HepG2 (cell line): ENCODE measurements at regions not wholly inside any gene's neighbourhood (a gene's known extent, or its start where the extent isn't known, plus 50 kb on each side); places are given as distances from the start of the nearest gene placed in this dataset.

ENCODE experiments used
- BCL3 ChIP-seq: sonication (generic); formaldehyde crosslinking; IDR thresholded peaks from 2 replicates; pipeline ENCODE4 v1.5.1; 2020; ENCODE audit warnings: mild to moderate bottlenecking, missing genetic modification reagents, moderate library complexity
- CHD2 ChIP-seq: IDR thresholded peaks from 2 replicates; pipeline ENCODE4 v1.6.1; 2011; ENCODE audit warnings: low read depth, low read length, improper control_type of control experiment
- HDAC2 ChIP-seq: sonication (generic); formaldehyde crosslinking; IDR thresholded peaks from 2 replicates; pipeline ENCODE4 v1.4.0; 2020; ENCODE audit warnings: missing genetic modification reagents
- MAF1 ChIP-seq: sonication (generic); formaldehyde crosslinking; IDR thresholded peaks from 2 replicates; pipeline ENCODE4 v1.5.0; 2020; ENCODE audit warnings: missing genetic modification reagents, borderline replicate concordance
- SRF ChIP-seq: IDR thresholded peaks from 2 replicates; pipeline ENCODE4 v1.6.1; 2011; ENCODE audit warnings: mild to moderate bottlenecking, low read depth, low read length, moderate library complexity
- TBP ChIP-seq: sonication (generic); formaldehyde crosslinking; IDR thresholded peaks from 2 replicates; pipeline ENCODE4 v1.5.0; 2020; ENCODE audit warnings: missing genetic modification reagents
- ZNF567 ChIP-seq: sonication (generic); formaldehyde crosslinking; IDR thresholded peaks from 2 replicates; pipeline ENCODE4 v1.8.1; 2023; ENCODE audit warnings: mild to moderate bottlenecking, missing genetic modification reagents, borderline replicate concordance
- ZNF629 ChIP-seq: sonication (generic); formaldehyde crosslinking; conservative IDR thresholded peaks from 2 replicates; pipeline ENCODE4 v1.5.0; 2020; ENCODE audit warnings: missing genetic modification reagents

DNA sequence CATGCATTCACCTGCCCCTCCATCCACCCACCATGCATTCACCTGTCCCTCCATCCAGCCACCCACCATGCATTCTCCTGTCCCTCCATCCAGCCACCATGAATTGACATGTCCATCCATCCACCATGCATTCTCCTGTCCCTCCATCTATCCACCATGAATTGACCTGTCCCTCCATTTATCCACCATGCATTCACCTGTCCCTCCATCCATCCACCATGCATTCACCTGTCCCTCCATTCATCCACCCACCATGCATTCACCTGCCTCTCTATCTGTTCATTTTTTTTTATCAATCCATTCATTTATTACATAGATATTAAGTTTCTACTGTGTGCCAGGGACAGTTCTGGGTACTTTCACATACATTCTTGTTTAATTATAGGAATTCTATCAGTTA, 69.2 kb downstream of the MYCN start:
- no peak for TF ChIP-seq ZNF629
- TF ChIP-seq TBP (CRISPR knock-in tag) = no peak
- TF ChIP-seq MAF1 (CRISPR knock-in tag) = no peak
- no peak for TF ChIP-seq BCL3 (CRISPR knock-in tag)
- TF ChIP-seq SRF = no peak
- no peak for TF ChIP-seq ZNF567
- TF ChIP-seq HDAC2 (CRISPR knock-in tag) = no peak
- no peak for TF ChIP-seq CHD2
